Vagina (tissue), 2 donors: ENCODE measurements at regions not wholly inside any gene's neighbourhood (a gene's known extent, or its start where the extent isn't known, plus 50 kb on each side); places are given as distances from the start of the nearest gene placed in this dataset.

ENCODE experiments used
- CTCF ChIP-seq, 3 experiments: fragments of 450-650 bp in 2 of 3; fragments of 200-600 bp in 1 of 3; sonication (generic) in 1 of 3; IDR thresholded peaks; one replicate each; pipeline ENCODE4 v1.5.1; 2017 to 2019; ENCODE audit warnings: antibody characterized with exemption in 3 of 3, mild to moderate bottlenecking in 2 of 3, moderate library complexity in 2 of 3
- POLR2A ChIP-seq, 2 donors: fragments of 450-650 bp; IDR thresholded peaks; one replicate each; pipeline ENCODE4 v1.6.1; 2017; ENCODE audit warnings: antibody characterized with exemption in 2 of 2, mild to moderate bottlenecking in 2 of 2, moderate library complexity in 2 of 2

- TF ChIP-seq POLR2A (IDR thresholded peaks at IDR 0.05) (no peak), CTCF (IDR thresholded peaks at IDR 0.05) (no peak)
These were observed 1057.7 kb upstream of the TMEM132C start for GRCh38 chr12:127209318-127209717.
